PC-3 (cell line): ENCODE measurements at regions not wholly inside any gene's neighbourhood (a gene's known extent, or its start where the extent isn't known, plus 50 kb on each side); places are given as distances from the start of the nearest gene placed in this dataset.

ENCODE experiments used
- CTCF ChIP-seq: fragments of 300-600 bp; sonication (generic); conservative IDR thresholded peaks from 2 replicates; pipeline ENCODE4 v1.5.1; 2017; ENCODE audit warnings: antibody characterized with exemption, low read depth, mild to moderate bottlenecking, low read length
- EZH2 ChIP-seq: fragments of 300-600 bp; sonication (generic); IDR thresholded peaks from one replicate; pipeline ENCODE4 v1.6.1; 2017; ENCODE audit warnings: antibody characterized with exemption, mild to moderate bottlenecking, low read length; ENCODE audit not compliant: unreplicated experiment

GRCh38 chr1:25037174-25038074 lies 107.3 kb upstream of the RUNX3 start:
- peak; percentile 82 for TF ChIP-seq CTCF
- no peak for TF ChIP-seq EZH2
